Activated gamma-delta T cell (primary cell): ENCODE measurements at regions not wholly inside any gene's neighbourhood (a gene's known extent, or its start where the extent isn't known, plus 50 kb on each side); places are given as distances from the start of the nearest gene placed in this dataset.
"Not testable (repeated sequence)": the region's sequence is repeated elsewhere in the genome, so short reads cannot be mapped to it uniquely, and the experiment has no call there.

Experiments
- DNase-seq: peaks from one replicate; lab custom pipeline; 2025; lab: John Stamatoyannopoulos, UW

DNA sequence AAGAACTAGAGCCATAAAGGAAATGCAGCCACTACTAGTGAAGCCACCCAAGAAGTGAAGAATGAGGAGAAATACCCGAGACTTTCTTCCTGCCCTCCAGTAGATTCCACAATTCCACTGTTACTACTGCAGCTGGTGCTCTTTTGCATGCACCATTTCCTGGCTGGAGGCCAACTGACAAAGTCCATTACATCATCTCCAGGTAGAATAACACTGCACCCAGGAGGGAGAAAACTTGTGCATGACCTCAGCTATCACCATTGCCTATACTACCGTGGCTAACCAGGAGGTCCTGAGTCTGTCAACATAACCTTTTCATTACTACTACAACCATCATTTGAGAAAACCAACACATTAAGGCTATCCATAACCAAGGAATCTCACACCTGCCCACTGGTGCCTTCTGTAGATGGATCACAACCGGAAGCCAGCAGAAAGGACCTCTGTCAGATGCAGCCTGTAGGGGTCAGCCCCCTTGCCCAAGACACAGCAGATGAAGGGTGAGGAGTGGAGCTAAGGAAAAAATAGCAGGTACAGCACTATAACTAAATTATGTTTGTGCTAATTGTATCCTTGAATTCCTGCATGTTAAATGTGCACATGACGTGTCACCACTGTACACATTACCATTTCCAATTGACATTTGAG, 200.8 kb upstream of the C2CD4B start:
- no peak for DNase-seq

GRCh38 chr15:62369454-62369853, 204.4 kb upstream of the C2CD4B start:
- DNase-seq = no peak

GRCh38 chr15:62371683-62372082, 206.6 kb upstream of the C2CD4B start:
- DNase-seq = not testable (repeated sequence)

- DNase-seq = no peak
These were observed 212.8 kb upstream of the C2CD4B start for GRCh38 chr15:62377736-62378480.

- DNase-seq = no peak
These were observed 213.8 kb upstream of the C2CD4B start for GRCh38 chr15:62378772-62379498.

DNA sequence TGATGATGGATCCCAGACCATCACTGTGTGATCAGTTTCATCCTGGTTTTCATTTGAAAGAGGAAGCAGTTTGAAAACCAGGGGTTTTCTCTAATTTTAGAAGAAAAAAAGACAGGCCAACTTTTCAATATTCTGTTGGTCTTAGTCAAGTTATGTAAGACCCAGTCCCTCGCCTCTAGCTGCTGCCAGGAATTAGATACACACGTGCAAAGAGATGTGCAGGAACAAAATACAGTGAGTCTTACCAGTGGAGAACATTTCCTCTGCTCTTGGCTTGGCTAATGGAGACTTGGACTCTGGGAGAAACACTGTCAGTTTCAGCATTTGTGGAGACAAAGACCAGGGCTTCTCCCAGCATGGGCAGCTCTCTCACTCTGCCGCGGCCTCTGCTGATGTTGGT, 214.9 kb upstream of the C2CD4B start:
- DNase-seq = no peak

DNA sequence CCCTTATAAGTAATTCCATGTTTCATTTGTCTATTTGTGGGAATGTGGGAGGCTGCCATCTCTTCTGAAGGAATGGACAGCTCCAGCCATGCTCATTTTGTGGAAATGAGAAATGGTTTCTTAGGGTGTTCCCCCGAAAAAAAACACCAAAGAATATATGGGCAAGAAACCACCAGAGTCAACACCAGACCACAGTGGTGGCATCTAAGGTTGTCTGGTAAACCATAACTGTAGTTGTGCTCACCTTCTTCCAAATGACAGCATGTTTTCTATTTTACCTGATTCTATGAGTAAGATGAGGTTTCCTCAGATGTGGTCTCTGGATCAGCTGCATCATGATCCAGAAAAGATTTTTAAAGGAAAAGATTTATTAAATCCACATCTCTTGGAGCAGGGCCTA, 217.0 kb upstream of the C2CD4B start:
- DNase-seq = no peak

DNA sequence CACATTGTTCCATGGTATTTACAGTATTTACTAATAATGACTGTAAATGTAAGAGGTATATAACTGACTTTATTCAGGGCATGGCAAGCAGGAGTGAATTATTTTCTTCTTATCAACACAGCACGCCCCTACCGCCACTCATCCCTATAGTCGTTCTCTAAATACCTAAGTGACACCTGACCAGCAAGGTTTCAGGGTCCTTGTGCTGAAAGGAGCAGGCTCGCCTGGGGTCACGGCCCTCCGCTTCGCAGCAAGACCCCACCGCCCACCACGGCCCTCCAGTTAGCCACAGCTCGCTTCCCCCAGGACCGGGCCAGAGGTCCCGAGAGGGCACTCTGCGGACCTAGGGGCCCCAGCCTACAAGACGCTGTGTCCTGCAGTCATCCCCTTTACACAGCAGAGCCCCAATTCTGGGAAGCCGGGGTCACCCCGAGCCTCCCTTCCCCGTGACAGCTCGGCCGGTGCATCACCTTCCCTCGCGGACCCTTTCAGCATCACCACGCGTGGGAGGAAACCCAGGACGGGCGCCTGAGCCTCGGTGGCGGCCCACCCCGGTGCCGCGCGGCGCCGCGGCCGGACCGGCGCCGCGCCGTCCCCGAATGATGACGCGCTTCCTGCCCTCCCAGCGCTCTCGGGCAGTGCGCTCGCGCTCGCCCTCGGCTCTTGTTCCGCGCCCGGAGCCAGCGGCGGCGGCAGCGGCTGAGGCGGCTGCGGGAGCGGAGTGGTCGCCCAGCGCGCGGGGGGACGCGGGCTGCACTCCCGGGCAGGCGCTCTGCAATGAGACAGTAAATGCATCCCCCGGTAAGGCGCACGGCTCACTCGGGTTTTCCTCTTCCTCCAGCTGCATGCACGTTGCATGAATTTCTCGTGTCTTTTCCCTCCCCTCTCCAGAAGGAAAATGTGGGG, 225.1 kb upstream of the C2CD4B start, which contains the start of gene TLN2:
Gene TLN2, plus strand, starts transcription at position 666 of the 906 bp plus-strand sequence.
- DNase-seq = peak; percentile 27

- DNase-seq = no peak
These were observed 225.9 kb upstream of the C2CD4B start for GRCh38 chr15:62390791-62391640.

DNA sequence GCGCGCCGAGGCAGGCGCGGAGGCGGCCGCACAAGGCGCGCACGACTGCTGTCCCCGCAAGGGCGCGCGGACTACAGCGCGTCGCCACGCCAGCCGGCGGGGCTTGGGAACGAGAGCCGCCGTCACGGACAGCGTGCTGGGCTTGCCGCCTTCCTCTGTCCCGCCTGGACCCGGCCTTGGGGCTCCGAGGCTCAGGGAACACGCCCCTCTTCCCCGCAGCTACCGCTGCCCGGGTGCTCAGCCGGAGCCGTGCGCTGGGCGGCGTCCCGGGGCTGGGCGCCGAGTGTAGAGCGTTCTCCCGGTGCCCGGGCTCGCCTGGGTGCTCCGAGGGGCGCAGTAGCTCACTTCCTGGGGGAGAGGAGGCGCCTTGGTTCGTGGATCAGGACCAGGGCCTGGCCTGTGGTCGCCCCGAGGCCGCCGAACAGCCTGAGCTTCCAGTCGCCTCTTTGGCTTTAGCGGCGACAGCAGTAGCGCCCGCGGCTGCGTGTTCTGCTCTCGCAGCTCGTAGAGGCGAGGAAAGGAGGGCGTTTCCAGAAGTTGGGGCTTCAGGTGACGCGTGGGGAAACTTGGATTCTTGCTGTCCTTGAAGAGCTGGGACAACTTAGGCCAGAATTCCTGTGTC, 226.7 kb upstream of the C2CD4B start:
- peak; percentile 16 for DNase-seq

DNA sequence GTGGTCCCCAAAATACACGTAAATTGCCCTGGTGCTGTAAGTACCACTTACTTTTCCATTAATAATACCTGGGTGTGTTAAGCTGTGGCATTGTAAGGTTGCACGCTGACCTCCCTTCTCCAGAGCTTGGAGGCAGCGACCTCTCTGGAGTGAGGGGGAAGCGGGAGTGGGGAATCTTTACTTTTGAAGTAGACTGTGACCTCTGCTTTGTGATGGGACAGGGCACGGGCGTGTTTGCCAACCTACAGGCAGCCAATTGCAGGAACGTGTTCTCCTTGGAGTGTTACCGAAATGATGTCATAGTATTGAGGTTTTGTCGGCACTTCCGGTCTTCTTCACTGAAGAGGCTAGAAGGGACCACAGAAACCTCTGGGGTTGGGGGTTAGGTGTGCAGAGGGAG, 227.3 kb upstream of the C2CD4B start:
- no peak for DNase-seq

- no peak for DNase-seq
These were observed 228.1 kb upstream of the C2CD4B start for GRCh38 chr15:62393196-62393595.

- no peak for DNase-seq
These were observed 229.0 kb upstream of the C2CD4B start for GRCh38 chr15:62394079-62394478.

DNA sequence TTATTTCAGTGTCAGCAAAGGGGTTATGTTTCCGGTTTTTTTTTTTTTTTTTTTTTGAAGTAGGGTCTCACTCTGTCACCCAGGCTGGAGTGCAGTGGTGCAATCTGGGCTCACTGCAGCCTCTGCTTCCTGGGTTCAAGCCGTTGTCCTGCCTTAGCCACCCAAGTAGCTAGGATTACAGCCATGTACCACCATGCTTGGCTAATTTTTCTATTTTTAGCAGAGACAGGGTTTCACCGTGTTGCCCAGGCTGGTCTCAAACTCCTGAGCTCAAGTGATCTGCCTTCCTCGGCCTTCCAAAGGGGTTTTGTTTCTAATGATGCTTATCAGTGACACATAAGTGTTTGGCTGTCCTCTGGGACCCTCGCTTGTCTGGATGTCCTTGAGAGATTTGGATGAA, 235.7 kb upstream of the C2CD4B start:
- no peak for DNase-seq

- DNase-seq = no peak
These were observed 237.6 kb upstream of the C2CD4B start for GRCh38 chr15:62402687-62403086.

DNA sequence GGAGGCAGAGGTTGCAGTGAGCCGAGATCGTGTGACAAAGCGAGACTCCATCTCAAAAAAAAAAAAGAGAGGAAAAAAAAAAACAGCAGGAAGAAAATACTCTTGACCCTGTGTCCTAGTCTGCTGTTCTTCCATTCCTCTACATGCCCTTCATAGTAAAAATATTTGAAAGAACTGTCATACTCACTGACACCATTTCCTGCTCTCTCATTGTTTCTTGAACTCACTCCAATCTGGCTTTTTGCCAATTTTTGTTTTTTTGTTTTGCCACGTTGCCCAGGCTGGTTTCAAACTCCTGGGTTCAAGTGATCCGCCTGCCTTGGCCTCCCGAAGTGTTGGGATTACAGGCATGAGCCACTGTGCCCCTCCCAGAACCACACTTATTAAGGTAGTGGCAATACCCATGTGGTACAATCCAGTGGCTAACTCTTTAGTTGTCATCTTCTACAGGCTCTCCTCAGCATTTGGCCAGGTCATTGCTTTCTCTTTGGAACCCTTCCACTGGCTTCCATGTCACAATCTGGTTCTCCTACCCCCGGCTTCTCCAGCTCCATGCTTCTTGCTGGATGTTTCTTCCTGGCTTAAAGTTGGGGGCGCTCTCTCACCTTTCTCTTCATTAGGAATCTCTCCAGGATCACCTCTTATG, 238.2 kb upstream of the C2CD4B start:
- no peak for DNase-seq

DNA sequence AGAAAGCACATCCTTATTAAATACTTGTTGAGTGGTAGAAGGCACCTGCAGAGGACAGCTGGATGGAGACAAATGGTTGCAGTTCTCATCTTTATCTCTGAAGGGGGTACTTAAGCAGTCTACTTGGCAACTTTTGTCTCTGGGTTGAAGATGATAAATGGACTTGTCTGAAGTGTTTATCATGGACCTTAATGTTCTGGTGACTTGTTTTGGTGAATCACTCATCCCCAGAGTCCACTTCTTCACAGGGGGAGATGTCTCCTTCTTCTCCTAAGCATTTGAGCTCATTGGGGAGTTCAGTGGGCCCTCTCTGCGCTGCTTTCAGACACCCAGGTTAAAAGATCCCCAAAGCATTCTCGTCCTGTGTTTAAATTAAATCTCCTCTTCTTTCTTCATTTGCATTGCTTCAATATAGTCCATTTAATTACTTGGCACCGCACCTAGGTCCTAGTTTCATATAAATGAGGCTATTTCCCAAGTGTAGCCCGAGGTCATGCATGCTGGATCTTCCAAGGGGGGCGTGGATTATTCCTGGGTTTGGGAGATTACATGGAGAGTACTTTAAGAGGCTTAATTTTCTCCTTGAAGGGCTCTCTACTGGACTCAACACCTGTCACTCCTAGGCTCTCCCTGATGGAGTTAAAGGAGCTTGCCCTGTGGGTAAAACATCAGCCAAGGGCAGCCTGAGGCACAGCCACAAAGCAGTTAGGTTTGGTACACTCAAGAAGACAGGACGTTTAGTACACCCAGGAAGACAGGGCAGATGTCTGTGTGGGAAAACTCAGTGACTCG, 239.3 kb upstream of the C2CD4B start:
- no peak for DNase-seq

GRCh38 chr15:62406305-62406891, 241.3 kb upstream of the C2CD4B start:
- no peak for DNase-seq

GRCh38 chr15:62407216-62407615, 242.1 kb upstream of the C2CD4B start:
- DNase-seq = no peak
